HL-60 (cell line): ENCODE measurements at regions not wholly inside any gene's neighbourhood (a gene's known extent, or its start where the extent isn't known, plus 50 kb on each side); places are given as distances from the start of the nearest gene placed in this dataset.

Experiments
- DNase-seq, 2 experiments: peaks; one replicate each; pipeline ENCODE4 v3.0.0-alpha.2; 2010 to 2020; ENCODE audit warnings: low read depth in 1 of 2, low spot score in 1 of 2
- H3K27ac ChIP-seq: fragments of 250-450 bp; sonication (Bioruptor Pico); replicated peaks from 2 replicates; pipeline ENCODE4 v1.5.1; 2020; ENCODE audit warnings: mild to moderate bottlenecking, moderate library complexity
- H3K27me3 ChIP-seq: fragments of 250-450 bp; sonication (Bioruptor Pico); 2 replicates; pipeline ENCODE4 v1.5.1; 2021; ENCODE audit warnings: mild to moderate bottlenecking, moderate library complexity; ENCODE audit not compliant: insufficient read depth, poor library complexity, severe bottlenecking
- H3K4me3 ChIP-seq: replicated peaks from 2 replicates; pipeline ENCODE4 v1.5.1; 2011; ENCODE audit warnings: mild to moderate bottlenecking, control low read depth, low read length; ENCODE audit not compliant: insufficient read depth
- GABPA ChIP-seq: IDR thresholded peaks from 2 replicates; pipeline ENCODE4 v1.6.1; 2012; ENCODE audit warnings: low read depth
- POLR2AphosphoS5 ChIP-seq: IDR thresholded peaks from 2 replicates; pipeline ENCODE4 v1.6.1; 2012; ENCODE audit warnings: low read depth
- SPI1 ChIP-seq: IDR thresholded peaks from 2 replicates; pipeline ENCODE4 v1.6.1; 2012; ENCODE audit warnings: low read depth, mild to moderate bottlenecking, borderline replicate concordance
- TF ChIP-seq, protein P1 (sequence below): IDR thresholded peaks from 2 replicates; pipeline ENCODE4 v1.6.1; 2012; ENCODE audit warnings: low read depth; ENCODE audit not compliant: insufficient replicate concordance
- TF ChIP-seq, protein P2 (sequence below): IDR thresholded peaks from one replicate; pipeline ENCODE4 v1.5.1; 2011; ENCODE audit warnings: low read length, control low read depth, inconsistent platforms; ENCODE audit not compliant: insufficient read depth

DNA sequence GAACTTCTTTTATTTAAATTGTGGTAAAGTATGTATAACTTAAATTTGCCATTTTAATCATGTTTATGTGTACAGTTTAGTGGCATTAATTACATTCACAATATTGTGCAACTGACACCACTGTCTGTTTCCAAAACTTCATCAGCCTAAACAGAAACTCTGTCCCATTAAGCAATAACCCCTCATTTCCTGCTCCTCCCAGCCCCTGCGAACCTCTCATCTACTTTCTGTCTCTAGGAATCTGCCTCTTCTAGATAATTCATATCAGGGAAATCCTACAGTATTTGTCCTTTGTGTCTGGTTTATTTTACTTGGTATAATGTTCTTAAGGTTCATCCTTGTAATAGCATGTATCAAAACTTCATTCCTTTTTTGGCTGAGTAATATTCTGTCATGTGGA, 75.1 kb downstream of the BOLA3 start:
- TF ChIP-seq, protein P1, sequence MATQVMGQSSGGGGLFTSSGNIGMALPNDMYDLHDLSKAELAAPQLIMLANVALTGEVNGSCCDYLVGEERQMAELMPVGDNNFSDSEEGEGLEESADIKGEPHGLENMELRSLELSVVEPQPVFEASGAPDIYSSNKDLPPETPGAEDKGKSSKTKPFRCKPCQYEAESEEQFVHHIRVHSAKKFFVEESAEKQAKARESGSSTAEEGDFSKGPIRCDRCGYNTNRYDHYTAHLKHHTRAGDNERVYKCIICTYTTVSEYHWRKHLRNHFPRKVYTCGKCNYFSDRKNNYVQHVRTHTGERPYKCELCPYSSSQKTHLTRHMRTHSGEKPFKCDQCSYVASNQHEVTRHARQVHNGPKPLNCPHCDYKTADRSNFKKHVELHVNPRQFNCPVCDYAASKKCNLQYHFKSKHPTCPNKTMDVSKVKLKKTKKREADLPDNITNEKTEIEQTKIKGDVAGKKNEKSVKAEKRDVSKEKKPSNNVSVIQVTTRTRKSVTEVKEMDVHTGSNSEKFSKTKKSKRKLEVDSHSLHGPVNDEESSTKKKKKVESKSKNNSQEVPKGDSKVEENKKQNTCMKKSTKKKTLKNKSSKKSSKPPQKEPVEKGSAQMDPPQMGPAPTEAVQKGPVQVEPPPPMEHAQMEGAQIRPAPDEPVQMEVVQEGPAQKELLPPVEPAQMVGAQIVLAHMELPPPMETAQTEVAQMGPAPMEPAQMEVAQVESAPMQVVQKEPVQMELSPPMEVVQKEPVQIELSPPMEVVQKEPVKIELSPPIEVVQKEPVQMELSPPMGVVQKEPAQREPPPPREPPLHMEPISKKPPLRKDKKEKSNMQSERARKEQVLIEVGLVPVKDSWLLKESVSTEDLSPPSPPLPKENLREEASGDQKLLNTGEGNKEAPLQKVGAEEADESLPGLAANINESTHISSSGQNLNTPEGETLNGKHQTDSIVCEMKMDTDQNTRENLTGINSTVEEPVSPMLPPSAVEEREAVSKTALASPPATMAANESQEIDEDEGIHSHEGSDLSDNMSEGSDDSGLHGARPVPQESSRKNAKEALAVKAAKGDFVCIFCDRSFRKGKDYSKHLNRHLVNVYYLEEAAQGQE = no peak
- TF ChIP-seq POLR2AphosphoS5 = no peak
- no peak for TF ChIP-seq SPI1
- TF ChIP-seq, protein P2, sequence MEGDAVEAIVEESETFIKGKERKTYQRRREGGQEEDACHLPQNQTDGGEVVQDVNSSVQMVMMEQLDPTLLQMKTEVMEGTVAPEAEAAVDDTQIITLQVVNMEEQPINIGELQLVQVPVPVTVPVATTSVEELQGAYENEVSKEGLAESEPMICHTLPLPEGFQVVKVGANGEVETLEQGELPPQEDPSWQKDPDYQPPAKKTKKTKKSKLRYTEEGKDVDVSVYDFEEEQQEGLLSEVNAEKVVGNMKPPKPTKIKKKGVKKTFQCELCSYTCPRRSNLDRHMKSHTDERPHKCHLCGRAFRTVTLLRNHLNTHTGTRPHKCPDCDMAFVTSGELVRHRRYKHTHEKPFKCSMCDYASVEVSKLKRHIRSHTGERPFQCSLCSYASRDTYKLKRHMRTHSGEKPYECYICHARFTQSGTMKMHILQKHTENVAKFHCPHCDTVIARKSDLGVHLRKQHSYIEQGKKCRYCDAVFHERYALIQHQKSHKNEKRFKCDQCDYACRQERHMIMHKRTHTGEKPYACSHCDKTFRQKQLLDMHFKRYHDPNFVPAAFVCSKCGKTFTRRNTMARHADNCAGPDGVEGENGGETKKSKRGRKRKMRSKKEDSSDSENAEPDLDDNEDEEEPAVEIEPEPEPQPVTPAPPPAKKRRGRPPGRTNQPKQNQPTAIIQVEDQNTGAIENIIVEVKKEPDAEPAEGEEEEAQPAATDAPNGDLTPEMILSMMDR = no peak
- no peak for TF ChIP-seq GABPA
- H3K27me3 ChIP-seq = no peaks in the 10 kb centered on the region
- peak; percentile 49 to 65 for DNase-seq
- H3K27ac ChIP-seq = peak overlapping the region; percentile 60
- H3K4me3 ChIP-seq = no peak overlapping the region

DNA sequence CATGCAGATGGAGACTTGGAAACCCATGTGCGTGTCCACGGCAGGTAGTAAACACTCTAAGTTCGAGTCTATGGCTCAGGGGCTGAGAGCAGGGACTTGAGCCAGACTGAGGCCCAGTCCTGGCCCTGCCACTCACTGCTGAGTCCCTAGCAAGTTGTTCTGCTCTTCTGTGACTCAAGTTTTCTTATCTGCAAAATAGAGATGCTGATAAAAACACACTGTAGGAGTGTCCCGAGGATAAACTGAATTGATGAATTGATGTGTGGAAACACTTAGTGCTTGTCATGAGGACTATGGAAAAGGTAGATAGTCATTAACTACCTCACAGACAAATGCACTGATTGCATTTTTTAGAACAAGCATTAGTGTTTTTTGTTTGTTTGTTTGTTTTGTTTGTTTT, 73.2 kb downstream of the BOLA3 start:
- no peaks in the 10 kb centered on the region for H3K27me3 ChIP-seq
- DNase-seq = no peak
- H3K27ac ChIP-seq = no peak overlapping the region
- no peak for TF ChIP-seq SPI1
- TF ChIP-seq, protein P1 = no peak
- TF ChIP-seq GABPA = no peak
- no peak for TF ChIP-seq POLR2AphosphoS5
- TF ChIP-seq, protein P2 = no peak
- no peak overlapping the region for H3K4me3 ChIP-seq

DNA sequence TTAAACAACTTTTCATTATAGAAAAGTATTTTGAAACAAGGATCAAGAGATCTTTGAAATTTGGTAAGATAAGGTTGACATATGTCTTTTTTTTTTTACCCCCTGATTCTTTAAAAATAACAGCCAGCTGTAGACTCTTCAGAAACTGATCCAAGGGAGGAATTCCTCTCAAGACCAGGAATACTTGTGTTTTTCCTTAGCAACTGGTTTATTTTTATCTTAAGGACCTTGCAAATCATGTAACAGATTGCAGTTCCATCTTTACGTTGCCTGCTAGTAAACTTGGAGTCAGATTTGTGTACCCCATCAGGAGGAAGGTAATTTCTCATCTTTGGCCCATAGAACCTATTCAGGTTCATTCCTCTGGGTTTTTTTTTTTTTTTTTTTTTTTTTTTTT, 71.6 kb downstream of the BOLA3 start:
- no peaks in the 10 kb centered on the region for H3K27me3 ChIP-seq
- no peak overlapping the region for H3K27ac ChIP-seq
- no peak overlapping the region for H3K4me3 ChIP-seq
- TF ChIP-seq GABPA = no peak
- TF ChIP-seq POLR2AphosphoS5 = no peak
- no peak for TF ChIP-seq SPI1
- TF ChIP-seq, protein P1 = no peak
- TF ChIP-seq, protein P2 = no peak
- no peak for DNase-seq
